ENCODE measurements at regions not wholly inside any gene's neighbourhood (a gene's known extent, or its start where the extent isn't known, plus 50 kb on each side); places are given as distances from the start of the nearest gene placed in this dataset.
"Not testable (repeated sequence)": the region's sequence is repeated elsewhere in the genome, so short reads cannot be mapped to it uniquely, and the experiment has no call there.

DNA sequence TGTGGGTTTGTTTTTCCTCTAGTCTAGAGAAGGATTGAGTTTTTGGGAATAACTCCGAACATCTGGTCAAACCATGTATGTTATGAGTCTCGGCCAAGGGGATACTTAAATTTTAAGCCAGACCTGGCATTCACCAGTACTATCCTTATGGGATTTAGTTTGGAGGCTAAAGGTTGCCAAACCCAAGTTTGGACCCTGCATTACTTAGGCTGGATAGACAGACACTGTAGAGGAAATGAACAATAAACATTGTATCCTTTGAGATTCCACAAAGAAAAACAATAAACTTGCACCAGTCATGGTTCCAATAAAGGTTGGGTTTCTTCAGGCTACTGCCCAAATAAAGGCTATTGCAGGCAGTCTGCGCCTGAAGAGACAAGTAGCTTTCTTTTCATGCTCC lies 296.7 kb upstream of the MEF2C start:
- Histone ChIP-seq H3K9me3 (ENCODE audit: control insufficient read depth in 1 of 2, low read length in 2 of 2) (no peaks in the 10 kb centered on the region), H3K27me3 (ENCODE audit: low read depth, low read length) (no peaks in the 10 kb centered on the region), H3K36me3 (ENCODE audit: control insufficient read depth in 1 of 2, insufficient read depth in 2 of 2, low read length in 2 of 2) (no peaks in the 10 kb centered on the region), H3K4me1 (ENCODE audit: control insufficient read depth in 1 of 2, insufficient read depth in 2 of 2, low read length in 2 of 2) (no peaks in the 10 kb centered on the region), H3K27ac (ENCODE audit: low read length) (no peak overlapping the region), H3K4me3 (ENCODE audit: low read depth in 1 of 2, low read length in 2 of 2) (no peak overlapping the region)

- H3K9me3 ChIP-seq (ENCODE audit: control insufficient read depth in 1 of 2, low read length in 2 of 2) = no peaks in the 10 kb centered on the region
- no peak overlapping the region for H3K4me3 ChIP-seq (ENCODE audit: low read depth in 1 of 2, low read length in 2 of 2)
- no peaks in the 10 kb centered on the region for H3K27me3 ChIP-seq (ENCODE audit: low read depth, low read length)
- no peak overlapping the region for H3K27ac ChIP-seq (ENCODE audit: low read length)
- H3K4me1 ChIP-seq (ENCODE audit: control insufficient read depth in 1 of 2, insufficient read depth in 2 of 2, low read length in 2 of 2) = no peaks in the 10 kb centered on the region
- no peaks in the 10 kb centered on the region for H3K36me3 ChIP-seq (ENCODE audit: control insufficient read depth in 1 of 2, insufficient read depth in 2 of 2, low read length in 2 of 2)
Observed at GRCh38 chr5:89178541-89178940, 295.6 kb upstream of the MEF2C start.

DNA sequence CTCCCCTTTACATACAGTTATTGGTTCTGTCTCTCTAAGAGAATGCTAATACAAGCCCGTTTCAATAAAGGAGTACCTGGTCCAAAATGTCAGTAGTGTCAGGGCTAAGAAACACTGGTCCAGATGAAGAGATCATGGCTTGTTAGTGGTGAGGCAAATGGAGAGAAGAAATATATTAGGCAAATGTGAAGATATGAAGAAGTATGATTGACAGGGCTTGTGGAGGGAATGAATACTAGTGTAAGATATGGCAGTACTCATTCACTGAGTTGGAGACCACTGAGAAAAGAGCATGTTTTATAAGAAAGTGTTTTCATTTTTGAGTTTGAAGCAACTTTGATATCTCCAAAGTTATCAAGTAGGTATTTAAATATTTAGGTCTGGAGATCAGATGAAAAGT lies 290.5 kb upstream of the MEF2C start:
- Histone ChIP-seq H3K27ac (ENCODE audit: low read length) (no peak overlapping the region), H3K9me3 (ENCODE audit: control insufficient read depth in 1 of 2, low read length in 2 of 2) (peaks cover 0 to 3% of the 10 kb centered on the region in 2 donors), H3K36me3 (ENCODE audit: control insufficient read depth in 1 of 2, insufficient read depth in 2 of 2, low read length in 2 of 2) (no peaks in the 10 kb centered on the region), H3K4me3 (ENCODE audit: low read depth in 1 of 2, low read length in 2 of 2) (no peak overlapping the region), H3K4me1 (ENCODE audit: control insufficient read depth in 1 of 2, insufficient read depth in 2 of 2, low read length in 2 of 2) (no peaks in the 10 kb centered on the region), H3K27me3 (ENCODE audit: low read depth, low read length) (no peaks in the 10 kb centered on the region)

DNA sequence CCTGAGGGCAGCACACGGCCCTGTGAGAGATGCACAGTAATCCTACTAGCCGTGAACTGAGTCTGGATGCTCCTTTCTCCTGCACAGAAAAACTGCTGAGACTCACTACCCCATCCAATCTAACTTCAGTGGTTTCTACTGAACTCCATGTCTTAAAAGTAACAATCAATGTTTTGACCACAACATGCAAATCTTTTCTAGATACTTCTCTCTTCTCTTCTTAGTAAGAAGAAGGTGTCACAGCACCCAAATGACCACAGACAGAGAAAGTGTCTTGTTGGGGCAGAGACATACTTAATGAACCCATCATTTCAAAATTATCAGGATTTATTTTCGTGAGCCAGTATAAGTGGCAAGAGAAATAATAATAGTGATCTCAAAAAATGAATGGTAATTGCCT lies 285.8 kb upstream of the MEF2C start:
- Histone ChIP-seq H3K36me3 (ENCODE audit: control insufficient read depth in 1 of 2, insufficient read depth in 2 of 2, low read length in 2 of 2) (no peaks in the 10 kb centered on the region), H3K4me1 (ENCODE audit: control insufficient read depth in 1 of 2, insufficient read depth in 2 of 2, low read length in 2 of 2) (no peaks in the 10 kb centered on the region), H3K9me3 (ENCODE audit: control insufficient read depth in 1 of 2, low read length in 2 of 2) (peaks cover 0 to 3% of the 10 kb centered on the region in 2 donors), H3K27me3 (ENCODE audit: low read depth, low read length) (no peaks in the 10 kb centered on the region), H3K27ac (ENCODE audit: low read length) (no peak overlapping the region), H3K4me3 (ENCODE audit: low read depth in 1 of 2, low read length in 2 of 2) (no peak overlapping the region)

DNA sequence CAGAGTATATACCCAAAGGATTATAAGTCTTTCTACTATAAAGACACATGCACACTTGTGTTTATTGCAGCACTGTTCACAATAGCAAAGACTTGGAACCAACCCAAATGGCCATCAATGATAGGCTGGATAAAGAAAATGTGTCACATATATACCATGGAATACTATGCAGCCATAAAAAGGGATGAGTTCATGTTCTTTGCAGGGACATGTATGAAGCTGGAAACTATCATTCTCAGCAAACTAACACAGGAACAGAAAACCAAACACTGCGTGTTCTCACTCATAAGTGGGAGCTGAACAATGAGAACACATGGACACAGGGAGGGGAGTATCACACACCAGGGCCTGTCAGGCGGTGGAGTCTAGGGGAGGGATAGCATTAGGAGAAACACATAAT lies 281.7 kb upstream of the MEF2C start:
- H3K4me1 ChIP-seq (ENCODE audit: control insufficient read depth in 1 of 2, insufficient read depth in 2 of 2, low read length in 2 of 2); H3K4me3 ChIP-seq (ENCODE audit: low read depth in 1 of 2, low read length in 2 of 2); H3K27ac ChIP-seq (ENCODE audit: low read length); H3K27me3 ChIP-seq (ENCODE audit: low read depth, low read length); H3K9me3 ChIP-seq (ENCODE audit: control insufficient read depth in 1 of 2, low read length in 2 of 2); H3K36me3 ChIP-seq (ENCODE audit: control insufficient read depth in 1 of 2, insufficient read depth in 2 of 2, low read length in 2 of 2): not testable (repeated sequence)

DNA sequence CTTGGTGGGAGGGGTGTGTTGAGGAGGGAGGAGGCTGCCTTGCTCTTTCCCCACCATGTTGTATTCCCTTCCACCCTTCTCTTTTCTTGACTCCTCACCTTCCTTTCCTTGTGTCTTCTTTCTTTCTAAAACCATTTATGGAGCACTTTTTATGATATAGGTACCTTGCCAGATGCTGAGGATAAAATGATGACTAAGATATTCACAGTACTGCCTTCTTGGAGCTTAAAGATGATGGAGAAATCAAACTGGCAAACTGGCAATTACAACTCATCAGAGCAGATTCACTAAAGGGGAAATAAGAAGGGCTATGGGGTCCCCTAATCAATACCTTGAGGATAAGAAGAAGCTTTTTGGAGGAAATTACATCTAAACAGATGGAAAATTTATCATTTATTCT lies 273.2 kb upstream of the MEF2C start:
- H3K27me3 ChIP-seq (ENCODE audit: low read depth, low read length) = no peaks in the 10 kb centered on the region
- no peak overlapping the region for H3K27ac ChIP-seq (ENCODE audit: low read length)
- H3K9me3 ChIP-seq (ENCODE audit: control insufficient read depth in 1 of 2, low read length in 2 of 2) = no peaks in the 10 kb centered on the region
- H3K4me3 ChIP-seq (ENCODE audit: low read depth in 1 of 2, low read length in 2 of 2) = no peak overlapping the region
- H3K4me1 ChIP-seq (ENCODE audit: control insufficient read depth in 1 of 2, insufficient read depth in 2 of 2, low read length in 2 of 2) = no peaks in the 10 kb centered on the region
- no peaks in the 10 kb centered on the region for H3K36me3 ChIP-seq (ENCODE audit: control insufficient read depth in 1 of 2, insufficient read depth in 2 of 2, low read length in 2 of 2)

- H3K4me3 ChIP-seq (ENCODE audit: low read depth in 1 of 2, low read length in 2 of 2) = no peak overlapping the region
- no peaks in the 10 kb centered on the region for H3K9me3 ChIP-seq (ENCODE audit: control insufficient read depth in 1 of 2, low read length in 2 of 2)
- H3K27me3 ChIP-seq (ENCODE audit: low read depth, low read length) = no peaks in the 10 kb centered on the region
- H3K36me3 ChIP-seq (ENCODE audit: control insufficient read depth in 1 of 2, insufficient read depth in 2 of 2, low read length in 2 of 2) = no peaks in the 10 kb centered on the region
- H3K27ac ChIP-seq (ENCODE audit: low read length) = no peak overlapping the region
- no peaks in the 10 kb centered on the region for H3K4me1 ChIP-seq (ENCODE audit: control insufficient read depth in 1 of 2, insufficient read depth in 2 of 2, low read length in 2 of 2)
Observed at GRCh38 chr5:89147031-89147430, 264.0 kb upstream of the MEF2C start.

DNA sequence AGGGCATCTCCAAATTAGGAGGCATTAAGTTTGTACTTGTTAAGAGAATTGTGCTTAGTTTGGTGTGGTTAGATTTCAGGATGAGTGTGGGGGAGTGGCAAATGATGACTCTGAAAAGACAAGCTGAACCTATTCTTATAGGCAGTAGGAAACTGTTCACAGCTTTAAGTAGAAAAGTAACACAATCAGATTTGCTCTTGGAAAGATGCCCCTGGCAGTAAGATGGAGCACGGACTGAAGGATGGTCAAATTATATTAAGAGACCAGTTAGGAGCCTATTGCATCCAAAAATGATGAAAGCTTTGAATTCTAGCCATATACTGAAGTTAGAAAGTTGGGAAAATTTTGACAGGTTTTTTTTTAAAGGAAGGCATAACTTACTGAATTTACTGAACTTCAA lies 254.2 kb upstream of the MEF2C start:
- Histone ChIP-seq H3K36me3 (ENCODE audit: control insufficient read depth in 1 of 2, insufficient read depth in 2 of 2, low read length in 2 of 2) (no peaks in the 10 kb centered on the region), H3K4me1 (ENCODE audit: control insufficient read depth in 1 of 2, insufficient read depth in 2 of 2, low read length in 2 of 2) (no peaks in the 10 kb centered on the region), H3K9me3 (ENCODE audit: control insufficient read depth in 1 of 2, low read length in 2 of 2) (no peaks in the 10 kb centered on the region), H3K27ac (ENCODE audit: low read length) (no peak overlapping the region), H3K27me3 (ENCODE audit: low read depth, low read length) (no peaks in the 10 kb centered on the region), H3K4me3 (ENCODE audit: low read depth in 1 of 2, low read length in 2 of 2) (no peak overlapping the region)

- no peaks in the 10 kb centered on the region for H3K9me3 ChIP-seq (ENCODE audit: control insufficient read depth in 1 of 2, low read length in 2 of 2)
- H3K4me3 ChIP-seq (ENCODE audit: low read depth in 1 of 2, low read length in 2 of 2) = no peak overlapping the region
- no peaks in the 10 kb centered on the region for H3K36me3 ChIP-seq (ENCODE audit: control insufficient read depth in 1 of 2, insufficient read depth in 2 of 2, low read length in 2 of 2)
- H3K27me3 ChIP-seq (ENCODE audit: low read depth, low read length) = no peaks in the 10 kb centered on the region
- no peaks in the 10 kb centered on the region for H3K4me1 ChIP-seq (ENCODE audit: control insufficient read depth in 1 of 2, insufficient read depth in 2 of 2, low read length in 2 of 2)
- no peak overlapping the region for H3K27ac ChIP-seq (ENCODE audit: low read length)
Observed at GRCh38 chr5:89133975-89134374, 251.0 kb upstream of the MEF2C start.

GRCh38 chr5:89133129-89133528 lies 250.1 kb upstream of the MEF2C start:
- no peak overlapping the region for H3K27ac ChIP-seq (ENCODE audit: low read length)
- no peaks in the 10 kb centered on the region for H3K4me1 ChIP-seq (ENCODE audit: control insufficient read depth in 1 of 2, insufficient read depth in 2 of 2, low read length in 2 of 2)
- H3K9me3 ChIP-seq (ENCODE audit: control insufficient read depth in 1 of 2, low read length in 2 of 2) = no peaks in the 10 kb centered on the region
- H3K27me3 ChIP-seq (ENCODE audit: low read depth, low read length) = no peaks in the 10 kb centered on the region
- no peaks in the 10 kb centered on the region for H3K36me3 ChIP-seq (ENCODE audit: control insufficient read depth in 1 of 2, insufficient read depth in 2 of 2, low read length in 2 of 2)
- H3K4me3 ChIP-seq (ENCODE audit: low read depth in 1 of 2, low read length in 2 of 2) = no peak overlapping the region

DNA sequence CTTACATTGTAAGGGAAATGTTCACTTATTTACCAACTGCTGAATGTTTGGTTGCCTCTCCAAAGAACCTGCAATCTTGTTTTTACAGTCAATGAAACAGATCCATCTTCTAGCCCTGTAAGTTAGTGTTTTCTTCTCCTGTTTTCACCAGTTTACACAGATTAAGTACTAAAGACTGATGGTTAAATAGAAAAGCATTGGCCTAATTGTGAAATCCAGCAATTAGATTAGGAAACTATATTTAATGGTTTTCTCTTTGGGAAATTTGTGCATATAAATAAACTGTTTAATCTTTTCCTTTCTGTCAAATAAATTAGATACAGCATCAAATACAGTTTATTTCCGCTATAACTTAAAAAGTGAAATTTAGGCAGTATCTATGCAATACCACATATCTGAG lies 247.9 kb upstream of the MEF2C start:
- H3K27ac ChIP-seq (ENCODE audit: low read length) = no peak overlapping the region
- H3K36me3 ChIP-seq (ENCODE audit: control insufficient read depth in 1 of 2, insufficient read depth in 2 of 2, low read length in 2 of 2) = no peaks in the 10 kb centered on the region
- H3K4me3 ChIP-seq (ENCODE audit: low read depth in 1 of 2, low read length in 2 of 2) = no peak overlapping the region
- no peaks in the 10 kb centered on the region for H3K4me1 ChIP-seq (ENCODE audit: control insufficient read depth in 1 of 2, insufficient read depth in 2 of 2, low read length in 2 of 2)
- no peaks in the 10 kb centered on the region for H3K9me3 ChIP-seq (ENCODE audit: control insufficient read depth in 1 of 2, low read length in 2 of 2)
- H3K27me3 ChIP-seq (ENCODE audit: low read depth, low read length) = no peaks in the 10 kb centered on the region

- Histone ChIP-seq H3K9me3 (ENCODE audit: control insufficient read depth in 1 of 2, low read length in 2 of 2) (no peaks in the 10 kb centered on the region), H3K4me1 (ENCODE audit: control insufficient read depth in 1 of 2, insufficient read depth in 2 of 2, low read length in 2 of 2) (no peaks in the 10 kb centered on the region), H3K36me3 (ENCODE audit: control insufficient read depth in 1 of 2, insufficient read depth in 2 of 2, low read length in 2 of 2) (no peaks in the 10 kb centered on the region), H3K27me3 (ENCODE audit: low read depth, low read length) (no peaks in the 10 kb centered on the region), H3K4me3 (ENCODE audit: low read depth in 1 of 2, low read length in 2 of 2) (no peak overlapping the region), H3K27ac (ENCODE audit: low read length) (no peak overlapping the region)
Observed at GRCh38 chr5:89129941-89130340, 247.0 kb upstream of the MEF2C start.

All from muscle layer of duodenum (tissue), 2 donors.